BE2C (cell line): ENCODE measurements at regions not wholly inside any gene's neighbourhood (a gene's known extent, or its start where the extent isn't known, plus 50 kb on each side); places are given as distances from the start of the nearest gene placed in this dataset.

ENCODE experiments used
- DNase-seq: peaks from one replicate; pipeline ENCODE4 v3.0.0-alpha.2; 2020
- H3K27me3 ChIP-seq: fragments of 250-450 bp; sonication (Bioruptor Pico); 2 replicates; pipeline ENCODE4 v1.5.1; 2020; ENCODE audit warnings: mild to moderate bottlenecking
- H3K36me3 ChIP-seq: fragments of 250-450 bp; sonication (Bioruptor Pico); 2 replicates; pipeline ENCODE4 v1.5.1; 2020; ENCODE audit warnings: mild to moderate bottlenecking
- H3K4me1 ChIP-seq: fragments of 250-450 bp; sonication (Bioruptor Pico); 2 replicates; pipeline ENCODE4 v1.5.1; 2020
- H3K4me3 ChIP-seq: 2 replicates; pipeline ENCODE4 v1.5.1; 2011; ENCODE audit warnings: low read depth, low read length
- H3K9me3 ChIP-seq: fragments of 250-450 bp; sonication (Bioruptor Pico); 2 replicates; pipeline ENCODE4 v1.5.1; 2020
- TF ChIP-seq, protein P1 (sequence below): IDR thresholded peaks from 2 replicates; pipeline ENCODE4 v1.5.1; 2012; ENCODE audit warnings: mild to moderate bottlenecking, low read depth, low read length

DNA sequence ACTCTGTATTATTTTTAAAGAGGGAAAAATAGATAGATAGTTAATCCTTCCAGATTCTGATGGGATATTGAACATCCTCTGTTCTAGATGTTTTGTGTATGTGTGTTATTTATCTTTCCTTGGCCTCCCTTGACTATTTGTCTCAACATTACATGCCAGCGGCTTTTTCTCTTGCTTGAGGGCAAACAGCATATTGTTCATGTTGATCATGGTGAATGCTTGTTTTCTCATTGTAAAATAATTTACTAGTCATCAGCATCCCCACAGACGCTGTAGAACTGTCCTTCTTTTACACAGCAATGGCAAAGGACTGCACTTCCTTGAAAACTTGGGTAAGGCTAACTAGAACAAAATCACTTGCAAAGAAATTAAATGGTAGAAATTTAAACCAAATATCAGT, 1376.4 kb upstream of the GOT2 start:
- TF ChIP-seq, protein P1, sequence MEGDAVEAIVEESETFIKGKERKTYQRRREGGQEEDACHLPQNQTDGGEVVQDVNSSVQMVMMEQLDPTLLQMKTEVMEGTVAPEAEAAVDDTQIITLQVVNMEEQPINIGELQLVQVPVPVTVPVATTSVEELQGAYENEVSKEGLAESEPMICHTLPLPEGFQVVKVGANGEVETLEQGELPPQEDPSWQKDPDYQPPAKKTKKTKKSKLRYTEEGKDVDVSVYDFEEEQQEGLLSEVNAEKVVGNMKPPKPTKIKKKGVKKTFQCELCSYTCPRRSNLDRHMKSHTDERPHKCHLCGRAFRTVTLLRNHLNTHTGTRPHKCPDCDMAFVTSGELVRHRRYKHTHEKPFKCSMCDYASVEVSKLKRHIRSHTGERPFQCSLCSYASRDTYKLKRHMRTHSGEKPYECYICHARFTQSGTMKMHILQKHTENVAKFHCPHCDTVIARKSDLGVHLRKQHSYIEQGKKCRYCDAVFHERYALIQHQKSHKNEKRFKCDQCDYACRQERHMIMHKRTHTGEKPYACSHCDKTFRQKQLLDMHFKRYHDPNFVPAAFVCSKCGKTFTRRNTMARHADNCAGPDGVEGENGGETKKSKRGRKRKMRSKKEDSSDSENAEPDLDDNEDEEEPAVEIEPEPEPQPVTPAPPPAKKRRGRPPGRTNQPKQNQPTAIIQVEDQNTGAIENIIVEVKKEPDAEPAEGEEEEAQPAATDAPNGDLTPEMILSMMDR = no peak
- H3K27me3 ChIP-seq = no peaks in the 10 kb centered on the region
- no peak for DNase-seq
- no peak overlapping the region for H3K4me3 ChIP-seq
- H3K4me1 ChIP-seq = no peaks in the 10 kb centered on the region
- no peaks in the 10 kb centered on the region for H3K9me3 ChIP-seq
- H3K36me3 ChIP-seq = no peaks in the 10 kb centered on the region

DNA sequence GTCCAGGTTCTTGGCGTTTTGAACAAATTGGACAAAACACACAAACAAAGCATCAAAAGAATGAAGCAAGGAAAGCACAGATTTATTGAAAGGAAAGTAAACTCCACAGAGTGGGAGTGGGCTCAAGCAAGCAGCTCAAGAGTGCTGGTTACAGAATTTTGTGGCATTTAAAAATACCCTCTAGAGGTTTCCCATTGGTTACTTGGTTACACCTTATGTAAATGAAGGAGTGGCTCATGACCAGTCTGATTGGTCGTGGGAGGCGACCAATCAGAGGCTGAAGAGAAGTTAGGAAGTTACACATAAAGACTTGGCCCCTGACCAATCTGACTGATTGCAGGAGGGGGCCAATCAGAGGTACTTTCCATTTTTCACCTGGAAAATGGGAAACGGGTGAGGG, 1373.8 kb upstream of the GOT2 start:
- H3K4me3 ChIP-seq = no peak overlapping the region
- no peaks in the 10 kb centered on the region for H3K9me3 ChIP-seq
- H3K36me3 ChIP-seq = no peaks in the 10 kb centered on the region
- TF ChIP-seq, protein P1 = no peak
- no peaks in the 10 kb centered on the region for H3K27me3 ChIP-seq
- H3K4me1 ChIP-seq = no peaks in the 10 kb centered on the region
- DNase-seq = no peak

DNA sequence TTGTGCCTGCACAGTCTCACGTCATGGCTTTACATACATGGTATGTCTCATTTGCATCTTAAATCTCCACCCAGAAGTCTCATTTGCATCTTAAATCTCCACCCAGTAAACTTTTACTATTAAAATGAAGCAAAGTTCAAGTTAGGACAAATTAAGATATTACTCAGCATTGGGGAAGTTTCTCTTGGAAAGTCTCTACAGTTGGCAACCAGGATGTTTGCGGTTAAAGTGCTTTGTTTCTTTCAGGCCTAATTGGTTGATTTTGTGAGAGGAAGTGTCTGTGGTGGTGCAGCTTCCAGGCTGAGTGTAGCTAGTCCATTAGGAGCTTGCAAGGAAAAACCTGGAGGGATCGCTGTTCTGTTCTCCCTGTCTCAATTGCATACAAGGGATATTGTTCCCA, 1373.3 kb upstream of the GOT2 start:
- Histone ChIP-seq H3K27me3 (no peaks in the 10 kb centered on the region), H3K4me1 (no peaks in the 10 kb centered on the region), H3K4me3 (no peak overlapping the region), H3K36me3 (no peaks in the 10 kb centered on the region), H3K9me3 (no peaks in the 10 kb centered on the region)
- DNase-seq = no peak
- TF ChIP-seq, protein P1 = no peak

GRCh38 chr16:60100371-60100770, 1366.3 kb upstream of the GOT2 start:
- Histone ChIP-seq H3K36me3 (no peaks in the 10 kb centered on the region), H3K9me3 (peaks cover 3% of the 10 kb centered on the region), H3K4me3 (no peak overlapping the region), H3K27me3 (no peaks in the 10 kb centered on the region), H3K4me1 (no peaks in the 10 kb centered on the region)
- no peak for DNase-seq
- TF ChIP-seq, protein P1 = no peak

GRCh38 chr16:60091529-60091928, 1357.4 kb upstream of the GOT2 start:
- Histone ChIP-seq H3K4me1 (no peaks in the 10 kb centered on the region), H3K27me3 (no peaks in the 10 kb centered on the region), H3K36me3 (no peaks in the 10 kb centered on the region), H3K9me3 (no peaks in the 10 kb centered on the region), H3K4me3 (no peak overlapping the region)
- no peak for DNase-seq
- TF ChIP-seq, protein P1 = no peak

DNA sequence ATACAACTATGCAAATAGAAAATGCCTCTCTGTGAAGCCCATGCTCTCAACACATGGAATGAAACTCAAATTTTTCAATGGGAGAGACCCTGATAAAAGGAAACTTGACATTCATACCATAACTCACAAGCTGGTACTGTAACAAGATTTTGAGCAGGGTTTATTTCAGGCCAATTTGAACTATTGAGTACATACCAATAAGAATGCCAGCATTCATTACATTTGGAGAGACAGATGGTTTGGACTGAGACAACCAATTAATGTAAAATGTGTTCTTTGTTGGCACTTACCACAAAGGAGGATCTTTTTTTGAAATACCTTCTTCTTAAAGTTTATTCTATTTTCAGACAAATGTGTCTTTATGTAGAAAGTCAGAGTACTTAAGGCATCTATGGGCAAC, 1357.0 kb upstream of the GOT2 start:
- no peaks in the 10 kb centered on the region for H3K27me3 ChIP-seq
- no peaks in the 10 kb centered on the region for H3K36me3 ChIP-seq
- TF ChIP-seq, protein P1 = no peak
- no peak overlapping the region for H3K4me3 ChIP-seq
- no peaks in the 10 kb centered on the region for H3K4me1 ChIP-seq
- no peaks in the 10 kb centered on the region for H3K9me3 ChIP-seq
- DNase-seq = no peak
